ENCODE measurements at regions not wholly inside any gene's neighbourhood (a gene's known extent, or its start where the extent isn't known, plus 50 kb on each side); places are given as distances from the start of the nearest gene placed in this dataset.

- TF ChIP-seq, protein P1, sequence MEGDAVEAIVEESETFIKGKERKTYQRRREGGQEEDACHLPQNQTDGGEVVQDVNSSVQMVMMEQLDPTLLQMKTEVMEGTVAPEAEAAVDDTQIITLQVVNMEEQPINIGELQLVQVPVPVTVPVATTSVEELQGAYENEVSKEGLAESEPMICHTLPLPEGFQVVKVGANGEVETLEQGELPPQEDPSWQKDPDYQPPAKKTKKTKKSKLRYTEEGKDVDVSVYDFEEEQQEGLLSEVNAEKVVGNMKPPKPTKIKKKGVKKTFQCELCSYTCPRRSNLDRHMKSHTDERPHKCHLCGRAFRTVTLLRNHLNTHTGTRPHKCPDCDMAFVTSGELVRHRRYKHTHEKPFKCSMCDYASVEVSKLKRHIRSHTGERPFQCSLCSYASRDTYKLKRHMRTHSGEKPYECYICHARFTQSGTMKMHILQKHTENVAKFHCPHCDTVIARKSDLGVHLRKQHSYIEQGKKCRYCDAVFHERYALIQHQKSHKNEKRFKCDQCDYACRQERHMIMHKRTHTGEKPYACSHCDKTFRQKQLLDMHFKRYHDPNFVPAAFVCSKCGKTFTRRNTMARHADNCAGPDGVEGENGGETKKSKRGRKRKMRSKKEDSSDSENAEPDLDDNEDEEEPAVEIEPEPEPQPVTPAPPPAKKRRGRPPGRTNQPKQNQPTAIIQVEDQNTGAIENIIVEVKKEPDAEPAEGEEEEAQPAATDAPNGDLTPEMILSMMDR (IDR thresholded peaks at IDR 0.05; ENCODE audit: insufficient read depth, low read length) = peak; percentile 25
- TF ChIP-seq, protein P2, sequence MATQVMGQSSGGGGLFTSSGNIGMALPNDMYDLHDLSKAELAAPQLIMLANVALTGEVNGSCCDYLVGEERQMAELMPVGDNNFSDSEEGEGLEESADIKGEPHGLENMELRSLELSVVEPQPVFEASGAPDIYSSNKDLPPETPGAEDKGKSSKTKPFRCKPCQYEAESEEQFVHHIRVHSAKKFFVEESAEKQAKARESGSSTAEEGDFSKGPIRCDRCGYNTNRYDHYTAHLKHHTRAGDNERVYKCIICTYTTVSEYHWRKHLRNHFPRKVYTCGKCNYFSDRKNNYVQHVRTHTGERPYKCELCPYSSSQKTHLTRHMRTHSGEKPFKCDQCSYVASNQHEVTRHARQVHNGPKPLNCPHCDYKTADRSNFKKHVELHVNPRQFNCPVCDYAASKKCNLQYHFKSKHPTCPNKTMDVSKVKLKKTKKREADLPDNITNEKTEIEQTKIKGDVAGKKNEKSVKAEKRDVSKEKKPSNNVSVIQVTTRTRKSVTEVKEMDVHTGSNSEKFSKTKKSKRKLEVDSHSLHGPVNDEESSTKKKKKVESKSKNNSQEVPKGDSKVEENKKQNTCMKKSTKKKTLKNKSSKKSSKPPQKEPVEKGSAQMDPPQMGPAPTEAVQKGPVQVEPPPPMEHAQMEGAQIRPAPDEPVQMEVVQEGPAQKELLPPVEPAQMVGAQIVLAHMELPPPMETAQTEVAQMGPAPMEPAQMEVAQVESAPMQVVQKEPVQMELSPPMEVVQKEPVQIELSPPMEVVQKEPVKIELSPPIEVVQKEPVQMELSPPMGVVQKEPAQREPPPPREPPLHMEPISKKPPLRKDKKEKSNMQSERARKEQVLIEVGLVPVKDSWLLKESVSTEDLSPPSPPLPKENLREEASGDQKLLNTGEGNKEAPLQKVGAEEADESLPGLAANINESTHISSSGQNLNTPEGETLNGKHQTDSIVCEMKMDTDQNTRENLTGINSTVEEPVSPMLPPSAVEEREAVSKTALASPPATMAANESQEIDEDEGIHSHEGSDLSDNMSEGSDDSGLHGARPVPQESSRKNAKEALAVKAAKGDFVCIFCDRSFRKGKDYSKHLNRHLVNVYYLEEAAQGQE (IDR thresholded peaks at IDR 0.05; ENCODE audit: insufficient replicate concordance, low read depth) = no peak
- TF ChIP-seq POLR2AphosphoS5 (IDR thresholded peaks at IDR 0.05; ENCODE audit: low read depth) = no peak
Observed at GRCh38 chr14:30443368-30444007, 115.5 kb upstream of the G2E3 start.

All from HL-60 (cell line).